ENCODE measurements at regions not wholly inside any gene's neighbourhood (a gene's known extent, or its start where the extent isn't known, plus 50 kb on each side); places are given as distances from the start of the nearest gene placed in this dataset.

DNA sequence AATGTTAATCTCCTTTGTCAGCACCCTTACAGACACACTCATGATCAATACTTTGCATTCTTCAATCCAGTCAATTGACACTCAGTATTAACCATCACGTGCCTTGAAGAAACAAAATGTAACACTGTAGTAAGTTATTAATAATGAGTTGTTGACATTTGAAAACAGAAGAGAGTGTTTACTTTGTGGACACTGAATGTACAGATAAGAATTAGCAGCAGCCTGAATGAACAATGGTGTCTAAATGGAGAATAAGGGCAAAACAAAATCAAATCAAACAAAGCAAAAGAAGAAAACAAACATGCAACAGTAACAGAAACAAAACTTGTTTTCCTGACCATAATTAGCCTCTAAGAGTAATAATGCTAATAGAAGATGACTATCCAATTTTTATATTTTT is 1191.1 kb upstream of the MIR17HG start:
- no peak for DNase-seq
- intact Hi-C loops (cut with DNase I) = no loop called here

DNA sequence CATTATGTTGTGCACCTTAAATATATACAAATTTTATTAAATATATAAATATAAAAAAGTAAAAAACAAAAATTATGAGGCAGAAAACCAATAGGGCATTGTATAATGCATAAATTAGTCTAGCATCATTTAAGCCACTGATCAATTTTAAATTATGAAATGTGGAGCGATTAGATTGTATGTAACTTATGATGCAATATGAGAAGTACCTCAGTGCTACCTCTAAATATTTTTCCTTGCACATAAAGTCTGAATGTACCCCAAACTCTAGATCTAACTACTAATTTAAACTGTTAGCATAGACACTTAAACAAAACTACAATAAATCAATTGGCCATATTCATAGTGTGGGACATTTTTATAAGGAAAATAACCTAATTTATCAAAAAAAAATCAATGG is 1178.5 kb upstream of the MIR17HG start:
- intact Hi-C loops (cut with DNase I) = no loop called here
- TF ChIP-seq, protein P1, sequence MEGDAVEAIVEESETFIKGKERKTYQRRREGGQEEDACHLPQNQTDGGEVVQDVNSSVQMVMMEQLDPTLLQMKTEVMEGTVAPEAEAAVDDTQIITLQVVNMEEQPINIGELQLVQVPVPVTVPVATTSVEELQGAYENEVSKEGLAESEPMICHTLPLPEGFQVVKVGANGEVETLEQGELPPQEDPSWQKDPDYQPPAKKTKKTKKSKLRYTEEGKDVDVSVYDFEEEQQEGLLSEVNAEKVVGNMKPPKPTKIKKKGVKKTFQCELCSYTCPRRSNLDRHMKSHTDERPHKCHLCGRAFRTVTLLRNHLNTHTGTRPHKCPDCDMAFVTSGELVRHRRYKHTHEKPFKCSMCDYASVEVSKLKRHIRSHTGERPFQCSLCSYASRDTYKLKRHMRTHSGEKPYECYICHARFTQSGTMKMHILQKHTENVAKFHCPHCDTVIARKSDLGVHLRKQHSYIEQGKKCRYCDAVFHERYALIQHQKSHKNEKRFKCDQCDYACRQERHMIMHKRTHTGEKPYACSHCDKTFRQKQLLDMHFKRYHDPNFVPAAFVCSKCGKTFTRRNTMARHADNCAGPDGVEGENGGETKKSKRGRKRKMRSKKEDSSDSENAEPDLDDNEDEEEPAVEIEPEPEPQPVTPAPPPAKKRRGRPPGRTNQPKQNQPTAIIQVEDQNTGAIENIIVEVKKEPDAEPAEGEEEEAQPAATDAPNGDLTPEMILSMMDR (IDR thresholded peaks at IDR 0.05) = no peak
- TF ChIP-seq POLR2A (IDR thresholded peaks at IDR 0.05) = no peak
- Histone ChIP-seq H3K9me3 (no peaks in the 10 kb centered on the region), H3K27me3 (no peaks in the 10 kb centered on the region), H3K36me3 (no peaks in the 10 kb centered on the region), H3K27ac (no peak overlapping the region), H3K4me3 (replicated peaks in 1 of 3) (no peak overlapping the region), H3K4me1 (no peaks in the 10 kb centered on the region)
- DNase-seq = no peak
- 94 to 98% methylated on average over 1 of the region's 1 CpG for WGBS, 2 donors

More for the DNA sequence above, 1191.1 kb upstream of the MIR17HG start:
- Histone ChIP-seq H3K4me3 (replicated peaks in 1 of 3) (no peak overlapping the region), H3K4me1 (no peaks in the 10 kb centered on the region), H3K9me3 (no peaks in the 10 kb centered on the region), H3K27ac (no peak overlapping the region), H3K36me3 (no peaks in the 10 kb centered on the region), H3K27me3 (no peaks in the 10 kb centered on the region)
- no peak for TF ChIP-seq POLR2A (IDR thresholded peaks at IDR 0.05)
- TF ChIP-seq, protein P1 (IDR thresholded peaks at IDR 0.05) = no peak
- WGBS, 2 donors = 53 to 59% methylated on average over 1 of the region's 1 CpG

DNA sequence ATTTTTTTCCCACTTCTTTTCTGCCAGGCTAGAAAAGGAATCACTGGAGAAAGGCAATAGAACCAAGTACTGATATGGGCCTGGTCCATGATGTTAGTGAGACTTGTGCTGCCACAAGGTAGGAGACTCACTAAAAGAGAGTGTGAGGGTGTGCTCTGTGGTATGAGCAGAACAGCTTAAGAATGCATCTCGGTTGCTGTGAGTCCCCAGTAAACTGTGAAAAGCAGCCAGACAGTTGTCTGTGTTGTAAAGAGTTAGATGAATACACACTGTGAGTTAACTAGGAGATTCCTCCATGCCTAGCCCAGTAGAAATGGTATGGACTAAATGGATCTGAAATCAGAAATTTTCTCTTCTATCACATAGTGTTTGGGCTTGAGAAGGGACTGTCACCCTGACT is 1177.3 kb upstream of the MIR17HG start:
- no peak for DNase-seq
- TF ChIP-seq, protein P1 (IDR thresholded peaks at IDR 0.05) = no peak
- TF ChIP-seq POLR2A (IDR thresholded peaks at IDR 0.05) = no peak
- H3K27ac ChIP-seq = no peak overlapping the region
- WGBS, 2 donors = 46 to 59% methylated on average over 1 of the region's 1 CpG
- no peaks in the 10 kb centered on the region for H3K36me3 ChIP-seq
- no peaks in the 10 kb centered on the region for H3K9me3 ChIP-seq
- intact Hi-C loops (cut with DNase I) = no loop called here
- H3K4me1 ChIP-seq = no peaks in the 10 kb centered on the region
- no peak overlapping the region for H3K4me3 ChIP-seq (replicated peaks in 1 of 3)
- H3K27me3 ChIP-seq = no peaks in the 10 kb centered on the region

DNA sequence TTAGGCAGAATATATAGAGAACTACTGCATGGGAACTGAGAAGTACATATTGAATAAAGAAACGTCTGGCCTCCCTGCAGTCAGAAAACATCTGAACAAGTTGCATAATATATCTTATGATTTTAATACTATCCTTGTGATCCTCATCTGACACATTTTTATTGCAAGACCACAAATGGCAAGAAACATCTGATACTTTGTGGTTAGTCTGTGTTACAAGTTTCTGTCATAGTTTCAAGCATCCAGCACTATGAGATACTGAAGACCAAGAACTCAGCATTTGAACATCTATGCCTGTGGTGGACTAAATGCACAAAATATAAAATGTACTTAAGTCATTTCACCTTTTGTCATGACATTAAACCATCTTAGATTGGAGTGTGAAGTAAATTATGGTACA is 1175.8 kb upstream of the MIR17HG start:
- Histone ChIP-seq H3K4me3 (replicated peaks in 1 of 3) (no peak overlapping the region), H3K4me1 (no peaks in the 10 kb centered on the region), H3K9me3 (no peaks in the 10 kb centered on the region), H3K36me3 (no peaks in the 10 kb centered on the region), H3K27ac (no peak overlapping the region), H3K27me3 (no peaks in the 10 kb centered on the region)
- intact Hi-C loops (cut with DNase I) = no loop called here
- no peak for DNase-seq
- TF ChIP-seq, protein P1 (IDR thresholded peaks at IDR 0.05) = no peak
- no peak for TF ChIP-seq POLR2A (IDR thresholded peaks at IDR 0.05)
- WGBS, 2 donors = 44 to 70% methylated on average over 1 of the region's 1 CpG

DNA sequence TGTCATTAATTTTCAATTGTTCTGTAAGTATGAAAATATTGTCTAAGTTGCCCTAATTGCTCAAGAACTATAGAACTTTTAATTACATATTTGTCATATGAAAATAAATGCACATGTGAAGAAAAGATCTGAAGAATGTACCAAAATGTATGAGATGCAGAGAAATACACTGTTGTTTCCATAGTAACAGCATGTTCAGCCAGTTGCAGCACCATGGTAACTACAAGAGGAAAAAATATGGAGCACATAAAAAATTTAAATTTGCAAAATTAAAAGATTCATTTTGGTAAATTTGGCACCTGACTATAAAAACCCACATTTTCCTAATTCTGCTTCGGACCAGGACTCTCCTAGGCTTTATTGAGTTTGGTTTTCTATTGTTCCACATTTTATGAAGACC is 1170.0 kb upstream of the MIR17HG start:
- Histone ChIP-seq H3K4me1 (no peaks in the 10 kb centered on the region), H3K27ac (no peak overlapping the region), H3K27me3 (no peaks in the 10 kb centered on the region), H3K4me3 (replicated peaks in 1 of 3) (no peak overlapping the region), H3K36me3 (no peaks in the 10 kb centered on the region), H3K9me3 (no peaks in the 10 kb centered on the region)
- DNase-seq = no peak
- intact Hi-C loops (cut with DNase I) = no loop called here
- WGBS, 2 donors = 84 to 86% methylated on average over 1 of the region's 1 CpG
- TF ChIP-seq, protein P1 (IDR thresholded peaks at IDR 0.05) = no peak
- TF ChIP-seq POLR2A (IDR thresholded peaks at IDR 0.05) = no peak

All from thyroid gland (tissue), 4 donors.